ENCODE measurements at regions not wholly inside any gene's neighbourhood (a gene's known extent, or its start where the extent isn't known, plus 50 kb on each side); places are given as distances from the start of the nearest gene placed in this dataset.
"Not testable (repeated sequence)": the region's sequence is repeated elsewhere in the genome, so short reads cannot be mapped to it uniquely, and the experiment has no call there.

DNA sequence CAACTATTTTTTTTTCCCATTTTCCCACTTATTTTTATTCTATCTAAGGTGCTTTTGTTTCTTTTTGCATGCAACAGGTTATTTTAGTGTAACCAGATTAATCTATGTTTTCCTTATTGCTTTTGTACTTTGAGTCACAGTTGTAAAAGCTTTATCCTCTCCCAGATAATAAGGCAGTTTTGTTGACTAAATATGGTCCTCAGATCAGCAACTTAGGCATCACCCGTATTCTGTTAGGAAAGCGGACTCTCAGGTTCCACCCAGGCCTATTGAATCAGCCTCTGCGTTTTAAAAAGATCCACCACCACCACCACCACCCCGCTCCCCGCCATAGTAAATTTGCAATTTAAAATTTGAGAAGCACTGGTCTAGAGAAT, 58.6 kb upstream of the USP9X start:
- H3K36me3 Mint-ChIP-seq (ENCODE audit: low read depth, unreplicated experiment): no peaks in the 10 kb centered on the region
- peaks cover 4% of the 10 kb centered on the region for H3K4me1 Mint-ChIP-seq (ENCODE audit: unreplicated experiment)
- no peaks in the 10 kb centered on the region for H3K27me3 Mint-ChIP-seq (ENCODE audit: unreplicated experiment)
- DNase-seq (ENCODE audit: low spot score): no peak
- H3K27ac Mint-ChIP-seq (ENCODE audit: unreplicated experiment): no peak overlapping the region
- TF ChIP-seq, protein P1, sequence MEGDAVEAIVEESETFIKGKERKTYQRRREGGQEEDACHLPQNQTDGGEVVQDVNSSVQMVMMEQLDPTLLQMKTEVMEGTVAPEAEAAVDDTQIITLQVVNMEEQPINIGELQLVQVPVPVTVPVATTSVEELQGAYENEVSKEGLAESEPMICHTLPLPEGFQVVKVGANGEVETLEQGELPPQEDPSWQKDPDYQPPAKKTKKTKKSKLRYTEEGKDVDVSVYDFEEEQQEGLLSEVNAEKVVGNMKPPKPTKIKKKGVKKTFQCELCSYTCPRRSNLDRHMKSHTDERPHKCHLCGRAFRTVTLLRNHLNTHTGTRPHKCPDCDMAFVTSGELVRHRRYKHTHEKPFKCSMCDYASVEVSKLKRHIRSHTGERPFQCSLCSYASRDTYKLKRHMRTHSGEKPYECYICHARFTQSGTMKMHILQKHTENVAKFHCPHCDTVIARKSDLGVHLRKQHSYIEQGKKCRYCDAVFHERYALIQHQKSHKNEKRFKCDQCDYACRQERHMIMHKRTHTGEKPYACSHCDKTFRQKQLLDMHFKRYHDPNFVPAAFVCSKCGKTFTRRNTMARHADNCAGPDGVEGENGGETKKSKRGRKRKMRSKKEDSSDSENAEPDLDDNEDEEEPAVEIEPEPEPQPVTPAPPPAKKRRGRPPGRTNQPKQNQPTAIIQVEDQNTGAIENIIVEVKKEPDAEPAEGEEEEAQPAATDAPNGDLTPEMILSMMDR (IDR thresholded peaks at IDR 0.05; ENCODE audit: unreplicated experiment): no peak
- no peaks in the 10 kb centered on the region for H3K9me3 Mint-ChIP-seq (ENCODE audit: unreplicated experiment)
- H3K4me3 Mint-ChIP-seq (ENCODE audit: unreplicated experiment): no peak overlapping the region

DNA sequence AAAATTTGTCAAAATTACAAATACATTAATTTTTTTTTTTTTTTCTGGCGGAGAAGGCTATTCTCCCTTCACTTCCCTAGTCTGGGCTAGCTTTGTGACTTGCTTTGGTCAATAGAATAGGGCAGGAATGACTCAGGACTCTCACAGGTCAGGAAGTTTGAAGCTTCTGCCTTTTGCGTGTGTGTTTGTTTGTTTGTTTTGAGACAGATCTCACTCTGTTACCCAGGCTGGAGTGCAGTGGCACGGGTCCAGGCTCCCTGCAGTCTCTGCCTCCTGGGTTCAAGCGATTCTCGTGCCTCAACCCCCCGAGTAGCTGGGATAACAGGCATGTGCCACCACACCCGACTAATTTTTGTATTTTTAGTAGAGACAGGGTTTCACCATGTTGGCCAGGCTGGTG, 55.9 kb upstream of the USP9X start:
- H3K4me3 Mint-ChIP-seq (ENCODE audit: unreplicated experiment): no peak overlapping the region
- DNase-seq (ENCODE audit: low spot score): no peak
- no peaks in the 10 kb centered on the region for H3K27me3 Mint-ChIP-seq (ENCODE audit: unreplicated experiment)
- no peak overlapping the region for H3K27ac Mint-ChIP-seq (ENCODE audit: unreplicated experiment)
- no peaks in the 10 kb centered on the region for H3K36me3 Mint-ChIP-seq (ENCODE audit: low read depth, unreplicated experiment)
- TF ChIP-seq, protein P1 (IDR thresholded peaks at IDR 0.05; ENCODE audit: unreplicated experiment): no peak
- no peaks in the 10 kb centered on the region for H3K9me3 Mint-ChIP-seq (ENCODE audit: unreplicated experiment)
- H3K4me1 Mint-ChIP-seq (ENCODE audit: unreplicated experiment): peaks cover 4% of the 10 kb centered on the region

DNA sequence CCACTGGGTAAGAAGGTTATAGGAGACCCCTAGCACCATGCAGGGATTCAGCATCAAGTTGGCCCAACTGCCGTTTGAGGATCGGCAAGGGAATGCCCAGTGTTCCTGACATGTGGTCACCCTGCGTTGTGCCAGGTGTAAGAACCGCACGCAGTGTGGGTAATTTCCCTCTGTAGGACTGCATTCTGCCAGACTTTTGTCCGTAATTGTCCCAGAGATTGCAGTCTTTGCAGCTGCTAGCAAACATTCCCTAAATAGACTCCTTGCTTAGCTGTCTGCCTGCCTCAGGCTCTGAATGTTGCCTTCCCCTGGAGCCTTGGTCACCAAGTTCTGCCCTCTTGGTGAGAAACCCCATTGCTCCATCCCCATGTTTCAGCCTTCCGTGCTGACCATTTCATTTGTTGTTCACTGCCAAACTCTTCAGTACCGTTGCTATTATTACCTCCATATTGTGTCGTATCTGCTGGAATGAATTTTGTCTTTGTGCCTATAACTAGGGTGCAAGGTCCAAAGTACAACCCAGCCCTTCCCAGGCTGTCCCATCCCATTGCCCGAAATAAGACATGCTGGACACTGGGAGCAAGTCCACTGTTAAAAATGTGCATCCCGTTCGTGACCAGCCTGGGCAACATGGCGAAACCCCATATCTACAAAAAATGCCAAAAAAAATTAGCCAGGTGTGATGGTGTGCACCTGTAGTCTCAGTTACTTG, 53.8 kb upstream of the USP9X start:
- Mint-ChIP-seq H3K27ac (ENCODE audit: unreplicated experiment) (no peak overlapping the region), H3K4me3 (ENCODE audit: unreplicated experiment) (no peak overlapping the region), H3K36me3 (ENCODE audit: low read depth, unreplicated experiment) (no peaks in the 10 kb centered on the region), H3K27me3 (ENCODE audit: unreplicated experiment) (no peaks in the 10 kb centered on the region), H3K4me1 (ENCODE audit: unreplicated experiment) (no peaks in the 10 kb centered on the region), H3K9me3 (ENCODE audit: unreplicated experiment) (no peaks in the 10 kb centered on the region)
- TF ChIP-seq, protein P1 (IDR thresholded peaks at IDR 0.05; ENCODE audit: unreplicated experiment): no peak
- no peak for DNase-seq (ENCODE audit: low spot score)

DNA sequence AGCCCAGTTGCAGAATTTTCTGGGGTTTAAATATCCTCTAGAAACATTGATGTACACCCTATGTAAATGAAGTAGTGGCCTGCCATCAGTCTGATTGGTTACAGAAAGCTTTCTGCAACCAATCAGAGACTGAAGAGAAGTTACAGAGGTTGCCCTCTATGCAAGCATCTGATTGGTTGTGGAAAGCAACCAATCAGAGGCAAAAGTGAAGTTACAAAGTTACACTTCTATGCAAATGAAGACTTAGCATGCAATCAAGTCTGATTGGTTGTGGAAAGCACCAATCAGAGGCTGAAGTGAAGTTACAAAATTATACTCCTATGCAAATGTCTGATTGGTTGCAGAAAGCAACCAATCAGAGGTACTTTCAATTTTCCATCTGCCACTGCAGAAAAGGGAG, 51.9 kb upstream of the USP9X start:
- no peak for DNase-seq (ENCODE audit: low spot score)
- no peak overlapping the region for H3K4me3 Mint-ChIP-seq (ENCODE audit: unreplicated experiment)
- TF ChIP-seq, protein P1 (IDR thresholded peaks at IDR 0.05; ENCODE audit: unreplicated experiment): no peak
- H3K27me3 Mint-ChIP-seq (ENCODE audit: unreplicated experiment): no peaks in the 10 kb centered on the region
- no peaks in the 10 kb centered on the region for H3K4me1 Mint-ChIP-seq (ENCODE audit: unreplicated experiment)
- no peaks in the 10 kb centered on the region for H3K36me3 Mint-ChIP-seq (ENCODE audit: low read depth, unreplicated experiment)
- no peaks in the 10 kb centered on the region for H3K9me3 Mint-ChIP-seq (ENCODE audit: unreplicated experiment)
- H3K27ac Mint-ChIP-seq (ENCODE audit: unreplicated experiment): no peak overlapping the region

DNA sequence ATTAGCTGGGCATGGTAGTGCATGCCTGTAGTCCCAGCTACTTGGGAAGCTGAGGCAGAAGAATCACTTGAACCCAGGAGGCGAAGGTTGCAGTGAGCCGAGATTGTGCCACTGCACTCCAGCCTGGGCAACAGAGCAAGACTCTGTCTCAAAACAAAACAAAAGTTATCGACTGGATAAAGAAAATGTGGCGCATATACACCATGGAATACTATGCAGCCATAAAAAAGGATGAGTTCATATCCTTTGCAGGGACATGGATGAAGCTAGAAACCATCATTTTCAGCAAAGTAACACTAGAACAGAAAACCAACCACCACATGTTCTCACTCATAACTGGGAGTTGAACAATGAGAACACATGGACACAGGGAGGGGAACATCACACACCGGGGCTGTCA, 50.3 kb upstream of the USP9X start:
- not testable (repeated sequence) for H3K27ac Mint-ChIP-seq (ENCODE audit: unreplicated experiment); H3K4me3 Mint-ChIP-seq (ENCODE audit: unreplicated experiment); H3K4me1 Mint-ChIP-seq (ENCODE audit: unreplicated experiment); H3K36me3 Mint-ChIP-seq (ENCODE audit: low read depth, unreplicated experiment); H3K9me3 Mint-ChIP-seq (ENCODE audit: unreplicated experiment); DNase-seq (ENCODE audit: low spot score); H3K27me3 Mint-ChIP-seq (ENCODE audit: unreplicated experiment)
